HG02588 (cell line): ENCODE measurements at regions not wholly inside any gene's neighbourhood (a gene's known extent, or its start where the extent isn't known, plus 50 kb on each side); places are given as distances from the start of the nearest gene placed in this dataset.

Experiments used
- ATAC-seq: cut with Tn5 transposase; IDR thresholded peaks from one replicate; pipeline ENCODE4 v1.9.1; 2021; ENCODE audit warnings: mild to moderate bottlenecking, moderate library complexity; ENCODE audit not compliant: unreplicated experiment

DNA sequence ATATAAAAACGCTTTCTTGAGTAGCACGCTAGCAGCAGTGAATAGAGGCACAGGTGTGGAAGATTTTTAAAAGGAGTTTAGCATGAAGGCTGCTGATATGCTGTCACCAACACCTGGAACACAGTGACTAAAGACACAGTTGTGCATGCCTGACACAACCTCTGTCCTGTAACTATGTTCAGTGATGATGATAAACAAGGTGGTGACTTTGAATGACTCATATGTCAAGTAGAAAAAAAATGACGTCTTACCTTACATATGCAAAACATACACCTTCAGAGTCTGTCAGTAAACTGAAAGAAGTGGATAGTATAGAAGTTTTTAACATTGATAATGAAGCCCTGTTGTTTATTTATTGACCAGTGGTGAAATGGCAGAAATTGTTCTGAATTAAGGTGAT lies 66.2 kb upstream of the ADCY2 start:
- ATAC-seq, result no peak

GRCh38 chr5:7330256-7330655 lies 65.7 kb upstream of the ADCY2 start:
- no peak for ATAC-seq

DNA sequence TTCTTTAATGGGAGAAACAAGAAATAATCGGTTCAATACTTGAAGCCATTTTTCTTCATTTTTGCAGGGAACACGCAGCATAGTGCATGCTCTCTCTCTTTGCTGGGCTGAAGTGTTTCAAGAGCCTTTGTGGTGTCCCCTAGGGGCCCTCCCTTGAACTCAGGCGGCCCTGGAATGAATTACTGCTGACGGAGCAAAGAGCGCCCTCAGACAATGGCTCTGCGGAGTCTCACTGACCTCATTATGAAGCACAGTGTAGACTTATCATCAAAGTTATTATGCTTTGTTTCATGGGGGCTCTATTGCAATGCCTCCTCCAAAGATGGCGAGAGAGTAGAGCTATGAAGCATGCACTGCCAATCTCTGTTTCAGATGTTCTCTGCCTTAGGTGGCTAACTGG lies 64.8 kb upstream of the ADCY2 start:
- no peak for ATAC-seq
